Transverse colon (tissue), 4 donors: ENCODE measurements at regions not wholly inside any gene's neighbourhood (a gene's known extent, or its start where the extent isn't known, plus 50 kb on each side); places are given as distances from the start of the nearest gene placed in this dataset.

ENCODE experiments used
- DNase-seq: peaks from one replicate; pipeline ENCODE4 v3.0.0-alpha.2; 2019
- H3K27ac ChIP-seq, 4 donors: fragments of 200-600 bp; sonication (generic); 2 replicates each; pipeline ENCODE4 v1.5.1; 2016 to 2018; ENCODE audit warnings: inconsistent platforms in 4 of 4
- H3K27me3 ChIP-seq: fragments of 200-600 bp; sonication (generic); 2 replicates; pipeline ENCODE4 v1.5.1; 2017; ENCODE audit warnings: inconsistent platforms
- H3K36me3 ChIP-seq, 4 donors: fragments of 200-600 bp; sonication (generic); 2 replicates each; pipeline ENCODE4 v1.5.1; 2017 to 2019; ENCODE audit warnings: inconsistent platforms in 4 of 4
- H3K4me1 ChIP-seq, 4 donors: fragments of 200-600 bp; sonication (generic); 2 replicates each; pipeline ENCODE4 v1.5.1; 2017 to 2020; ENCODE audit warnings: inconsistent platforms in 4 of 4
- H3K4me3 ChIP-seq, 4 donors: fragments of 200-600 bp; sonication (generic); 1 replicate in 1 of 4; 2 replicates in 3 of 4; pipeline versions ENCODE4 v1.5.1 to v1.6.1; 2017 to 2019; ENCODE audit warnings: inconsistent platforms in 4 of 4
- H3K9me3 ChIP-seq, 2 donors: fragments of 200-600 bp; sonication (generic); 2 replicates each; pipeline ENCODE4 v1.5.1; 2017 to 2019; ENCODE audit warnings: inconsistent platforms in 2 of 2
- EP300 ChIP-seq: sonication (generic); formaldehyde crosslinking; IDR thresholded peaks from one replicate; pipeline ENCODE4 v1.6.1; 2017; ENCODE audit warnings: antibody characterized with exemption, low read depth
- POLR2A ChIP-seq: fragments of 450-650 bp; IDR thresholded peaks from one replicate; pipeline ENCODE4 v1.6.1; 2016; ENCODE audit warnings: antibody characterized with exemption, mild to moderate bottlenecking, moderate library complexity
- POLR2AphosphoS5 ChIP-seq, 3 donors: sonication (generic); formaldehyde crosslinking; IDR thresholded peaks; one replicate each; pipeline ENCODE4 v1.6.1; 2016; ENCODE audit warnings: antibody characterized with exemption in 3 of 3
- WGBS, 2 donors: methylation state at CpG; one replicate each; pipeline ENCODE4 v1.1.5; 2018; ENCODE audit warnings: low coverage in 1 of 2; 5-methylcytosine and 5-hydroxymethylcytosine counted together
- in situ Hi-C, 4 donors: fragments of 200-750 bp; cut with MboI; loops; one replicate each; pipeline versions ENCODE4 v1.15.0 to v1.15.1; 2017; ENCODE audit warnings: low sequenced_read_pairs in 3 of 4, low pct_ligation_motif_present in 1 of 4, low pct_unique_long_range_greater_than_20kb in 1 of 4
- intact Hi-C: fragments of 100-400 bp; cut with DNase I; formaldehyde crosslinking; loops from one replicate; pipeline ENCODE4 v1.15.1; 2023; ENCODE audit warnings: low total_unique reads
- TF ChIP-seq, protein P1 (sequence below), 5 experiments: fragments of 200-600 bp in 3 of 5; fragments of 450-650 bp in 2 of 5; sonication (generic) in 3 of 5; IDR thresholded peaks; 1 replicate in 2 of 5; 2 replicates in 3 of 5; pipeline ENCODE4 v1.5.1; 2016 to 2017; ENCODE audit warnings: antibody characterized with exemption in 5 of 5, inconsistent platforms in 3 of 5, mild to moderate bottlenecking in 2 of 5, moderate library complexity in 1 of 5

DNA sequence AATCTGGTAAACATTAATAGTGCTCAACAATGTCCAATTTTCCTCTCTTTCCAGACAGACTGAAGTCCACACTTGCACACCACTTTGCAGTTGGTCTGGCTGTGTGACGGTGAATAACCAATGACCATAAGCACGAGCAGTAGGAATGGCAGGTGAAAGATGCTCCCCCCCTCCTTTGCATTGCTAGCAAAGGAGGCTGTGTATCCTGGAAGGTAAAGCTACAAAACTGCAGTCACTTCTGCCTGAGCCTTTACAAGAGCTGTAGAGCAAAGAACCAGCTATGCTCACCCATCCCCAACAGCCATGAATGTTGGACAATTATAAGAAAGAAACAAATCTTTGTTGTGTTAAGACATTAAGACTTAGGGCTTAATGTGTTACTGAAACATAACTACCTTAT lies 178.0 kb downstream of the IPMK start:
- Histone ChIP-seq H3K4me3 (no peak overlapping the region), H3K27me3 (no peaks in the 10 kb centered on the region), H3K36me3 (no peaks in the 10 kb centered on the region), H3K4me1 (no peaks in the 10 kb centered on the region), H3K9me3 (no peaks in the 10 kb centered on the region), H3K27ac (no peak overlapping the region)
- intact Hi-C loops = no loop called here
- in situ Hi-C loops = no loop called here
- DNase-seq = no peak
- TF ChIP-seq POLR2A (no peak), EP300 (no peak), POLR2AphosphoS5 (IDR thresholded peaks at IDR 0.05) (no peak)
- TF ChIP-seq, protein P1, sequence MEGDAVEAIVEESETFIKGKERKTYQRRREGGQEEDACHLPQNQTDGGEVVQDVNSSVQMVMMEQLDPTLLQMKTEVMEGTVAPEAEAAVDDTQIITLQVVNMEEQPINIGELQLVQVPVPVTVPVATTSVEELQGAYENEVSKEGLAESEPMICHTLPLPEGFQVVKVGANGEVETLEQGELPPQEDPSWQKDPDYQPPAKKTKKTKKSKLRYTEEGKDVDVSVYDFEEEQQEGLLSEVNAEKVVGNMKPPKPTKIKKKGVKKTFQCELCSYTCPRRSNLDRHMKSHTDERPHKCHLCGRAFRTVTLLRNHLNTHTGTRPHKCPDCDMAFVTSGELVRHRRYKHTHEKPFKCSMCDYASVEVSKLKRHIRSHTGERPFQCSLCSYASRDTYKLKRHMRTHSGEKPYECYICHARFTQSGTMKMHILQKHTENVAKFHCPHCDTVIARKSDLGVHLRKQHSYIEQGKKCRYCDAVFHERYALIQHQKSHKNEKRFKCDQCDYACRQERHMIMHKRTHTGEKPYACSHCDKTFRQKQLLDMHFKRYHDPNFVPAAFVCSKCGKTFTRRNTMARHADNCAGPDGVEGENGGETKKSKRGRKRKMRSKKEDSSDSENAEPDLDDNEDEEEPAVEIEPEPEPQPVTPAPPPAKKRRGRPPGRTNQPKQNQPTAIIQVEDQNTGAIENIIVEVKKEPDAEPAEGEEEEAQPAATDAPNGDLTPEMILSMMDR (IDR thresholded peaks at IDR 0.05) = no peak
- 75 to 83% methylated on average over 2 of the region's 2 CpGs for WGBS, 2 donors

DNA sequence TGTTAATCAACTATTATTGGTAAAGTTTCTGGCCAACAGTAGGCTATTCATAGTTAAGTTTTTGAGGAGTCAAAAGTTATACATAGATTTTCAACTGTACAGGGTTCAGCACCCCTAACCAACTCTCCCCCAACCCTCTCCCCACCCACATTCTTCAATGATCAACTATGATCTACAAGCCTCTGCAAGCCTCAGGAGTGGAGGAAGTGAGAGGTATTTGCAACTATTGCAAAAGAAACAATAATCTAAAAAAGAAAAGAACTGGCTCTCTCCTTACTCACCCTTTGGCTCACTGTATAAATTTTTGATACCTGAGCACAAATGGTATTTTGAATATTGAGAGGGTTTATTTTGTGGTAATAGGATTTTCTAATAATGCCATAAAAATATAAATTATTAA lies 179.8 kb downstream of the IPMK start:
- H3K36me3 ChIP-seq = no peaks in the 10 kb centered on the region
- H3K4me1 ChIP-seq = no peaks in the 10 kb centered on the region
- H3K27me3 ChIP-seq = no peaks in the 10 kb centered on the region
- H3K27ac ChIP-seq = no peak overlapping the region
- in situ Hi-C loops (no loop called here), intact Hi-C loops (no loop called here)
- H3K4me3 ChIP-seq = no peak overlapping the region
- no peaks in the 10 kb centered on the region for H3K9me3 ChIP-seq
- no peak for DNase-seq
- TF ChIP-seq EP300 (no peak), POLR2A (no peak), POLR2AphosphoS5 (IDR thresholded peaks at IDR 0.05) (no peak)
- TF ChIP-seq, protein P1 (IDR thresholded peaks at IDR 0.05) = no peak

DNA sequence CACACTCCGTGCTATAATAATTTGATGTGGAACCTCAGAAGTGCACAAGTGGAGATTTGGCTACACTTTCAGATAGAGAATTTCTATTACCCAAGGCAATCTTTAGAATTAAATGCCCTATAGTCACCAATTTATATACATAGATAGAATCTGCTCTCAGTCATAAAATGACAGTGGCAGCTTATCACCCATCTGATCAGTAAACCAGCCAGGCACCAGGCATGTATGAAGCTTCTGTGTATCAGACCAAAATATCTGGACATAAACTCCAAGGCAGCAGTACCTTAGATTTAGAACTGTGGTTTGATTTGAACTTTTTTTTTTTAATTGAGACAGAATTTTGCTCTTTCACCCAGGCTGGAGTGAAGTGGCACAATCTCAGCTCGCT lies 180.9 kb downstream of the IPMK start:
- no peak overlapping the region for H3K4me3 ChIP-seq
- no peaks in the 10 kb centered on the region for H3K36me3 ChIP-seq
- in situ Hi-C loops (no loop called here), intact Hi-C loops (no loop called here)
- DNase-seq = no peak
- H3K27ac ChIP-seq = no peak overlapping the region
- WGBS, 2 donors = 93 to 100% methylated on average over 1 to 2 of the region's 2 CpGs
- peaks cover 0 to 2% (median 0%) of the 10 kb centered on the region in 4 donors for H3K4me1 ChIP-seq
- no peaks in the 10 kb centered on the region for H3K27me3 ChIP-seq
- H3K9me3 ChIP-seq = no peaks in the 10 kb centered on the region
- TF ChIP-seq, protein P1 (IDR thresholded peaks at IDR 0.05) = no peak
- no peak for TF ChIP-seq EP300
- TF ChIP-seq POLR2A = no peak
- TF ChIP-seq POLR2AphosphoS5 (IDR thresholded peaks at IDR 0.05) = no peak

DNA sequence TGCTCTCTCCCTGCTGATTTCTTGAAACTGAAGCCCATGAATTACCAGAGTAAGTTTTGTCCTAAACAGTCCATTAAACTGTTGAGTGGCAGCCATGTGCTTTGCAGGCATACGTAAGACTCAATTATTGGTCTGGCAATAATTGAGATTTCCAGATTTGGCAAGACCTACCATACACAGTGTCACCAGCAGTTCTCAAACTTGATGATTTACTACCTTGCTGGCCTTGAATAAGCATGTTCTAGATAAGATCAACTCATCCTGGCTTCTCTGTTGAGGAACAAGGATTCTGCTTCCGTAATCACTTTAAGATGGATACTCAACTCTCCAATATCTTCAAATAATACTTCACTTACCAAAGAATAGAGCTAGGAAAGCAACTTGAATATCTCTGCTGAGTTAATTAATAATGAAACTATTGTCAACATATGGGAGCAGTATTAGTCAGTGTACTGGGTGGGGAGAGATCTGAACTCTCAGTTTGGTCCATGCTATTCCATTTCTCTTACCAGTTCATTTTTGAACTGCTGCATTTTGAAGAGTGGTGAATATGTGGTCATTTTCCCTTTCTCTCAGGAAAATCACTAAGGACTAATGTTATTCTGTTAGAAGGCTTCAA lies 181.4 kb downstream of the IPMK start:
- DNase-seq = no peak
- intact Hi-C loops = no loop called here
- in situ Hi-C loops = no loop called here
- H3K36me3 ChIP-seq = no peaks in the 10 kb centered on the region
- no peaks in the 10 kb centered on the region for H3K27me3 ChIP-seq
- H3K4me3 ChIP-seq = no peak overlapping the region
- H3K9me3 ChIP-seq = no peaks in the 10 kb centered on the region
- WGBS, 2 donors = 71 to 88% methylated on average over 2 of the region's 2 CpGs
- no peak for TF ChIP-seq EP300
- TF ChIP-seq POLR2AphosphoS5 (IDR thresholded peaks at IDR 0.05) = no peak
- no peak for TF ChIP-seq POLR2A
- TF ChIP-seq, protein P1 (IDR thresholded peaks at IDR 0.05) = no peak
- H3K4me1 ChIP-seq = peaks cover 0 to 2% (median 0%) of the 10 kb centered on the region in 4 donors
- H3K27ac ChIP-seq = no peak overlapping the region
